HCT116 (cell line): ENCODE measurements at regions not wholly inside any gene's neighbourhood (a gene's known extent, or its start where the extent isn't known, plus 50 kb on each side); places are given as distances from the start of the nearest gene placed in this dataset.

ENCODE experiments used
- ATAC-seq: fragments of 200-7000 bp; cut with Tn5 transposase; 2 replicates; pipeline ENCODE4 v1.9.1; 2020; ENCODE audit warnings: mild to moderate bottlenecking, moderate library complexity
- BruUV-seq: library from RNA; stranded (reverse); fragments of 400-500 nt; replicated peaks from 2 replicates; lab custom pipeline; 2021; lab: Mats Ljungman, UMichigan
- CTCF ChIA-PET: fragments of 300-600 bp; sonication (Branson Sonifier 250); formaldehyde crosslinking; loops from one replicate; lab custom pipeline; 2021; ENCODE audit warnings: antibody characterized with exemption; lab: Charles Lee
- POLR2A ChIA-PET: fragments of 300-600, 350-600 bp; sonication (Branson Sonifier 250); formaldehyde crosslinking; loops from one replicate; lab custom pipeline; 2021; ENCODE audit warnings: antibody characterized with exemption; lab: Charles Lee
- RAD21 ChIA-PET, 2 experiments: fragments of 300-600 bp; sonication (Branson Sonifier 250); formaldehyde crosslinking; loops; one replicate each; lab custom pipeline; 2023; ENCODE audit warnings: low total read pairs in 2 of 2; ENCODE audit not compliant: uncharacterized antibody in 2 of 2, unreplicated experiment in 2 of 2, low non-redundant PET in 1 of 2; lab: Charles Lee
- DNase-seq: peaks from one replicate; pipeline ENCODE4 v3.0.0-alpha.2; 2010; ENCODE audit warnings: low read depth, low spot score
- H2AFZ ChIP-seq: fragments of 200-600 bp; shearing (Covaris generic), sonication (generic); 2 replicates; pipeline ENCODE4 v1.6.1; 2017; ENCODE audit warnings: low read depth, mixed run types, mixed read lengths, antibody characterized with exemption, low read length; ENCODE audit not compliant: poor library complexity, severe bottlenecking
- H3K27ac ChIP-seq: 2 replicates; pipeline ENCODE4 v1.5.1; 2012; ENCODE audit warnings: low read depth, low read length
- H3K27me3 ChIP-seq: fragments of 200-600 bp; sonication (generic); 2 replicates; pipeline ENCODE4 v1.6.1; 2016; ENCODE audit warnings: mixed run types, low read length, mixed read lengths; ENCODE audit not compliant: insufficient read depth
- H3K36me3 ChIP-seq, 2 experiments: fragments of 200-500 bp in 1 of 2; fragments of 200-600 bp in 1 of 2; sonication (Bioruptor generic) in 1 of 2; sonication (generic) in 1 of 2; 2 replicates each; pipeline versions ENCODE4 v1.5.1 to v1.6.1; 2014 to 2016; ENCODE audit warnings: low read length in 2 of 2, inconsistent platforms in 1 of 2, mixed read lengths in 1 of 2, mixed run types in 1 of 2; ENCODE audit not compliant: insufficient read depth in 2 of 2, control insufficient read depth in 1 of 2
- H3K4me1 ChIP-seq, 2 experiments: fragments of 200-600 bp in 1 of 2; sonication (generic) in 1 of 2; 2 replicates each; pipeline versions ENCODE4 v1.5.1 to v1.6.1; 2012 to 2017; ENCODE audit warnings: low read length in 2 of 2, inconsistent platforms in 1 of 2, mild to moderate bottlenecking in 1 of 2, mixed read lengths in 1 of 2, mixed run types in 1 of 2, moderate library complexity in 1 of 2; ENCODE audit not compliant: insufficient read depth in 2 of 2, control insufficient read depth in 1 of 2
- H3K4me2 ChIP-seq: fragments of 200-600 bp; sonication (generic); 2 replicates; pipeline ENCODE4 v1.6.1; 2017; ENCODE audit warnings: mixed run types, low read length, mixed read lengths
- H3K4me3 ChIP-seq, 2 experiments: fragments of 200-600 bp in 1 of 2; sonication (generic) in 1 of 2; replicated peaks in 1 of 2; 2 replicates each; pipeline ENCODE4 v1.5.1; 2011 to 2016; ENCODE audit warnings: low read length in 2 of 2, control low read depth in 1 of 2, low read depth in 1 of 2, mild to moderate bottlenecking in 1 of 2, mixed read lengths in 1 of 2, mixed run types in 1 of 2
- H3K79me2 ChIP-seq: fragments of 200-600 bp; sonication (generic); 2 replicates; pipeline ENCODE4 v1.6.1; 2017; ENCODE audit warnings: mild to moderate bottlenecking, mixed run types, low read length, moderate library complexity, mixed read lengths; ENCODE audit not compliant: insufficient read depth
- H3K9ac ChIP-seq: fragments of 200-600 bp; sonication (generic); 2 replicates; pipeline ENCODE4 v1.6.1; 2016; ENCODE audit warnings: low read length, mixed read lengths
- H3K9me2 ChIP-seq: fragments of 200-600 bp; sonication (generic), shearing (Covaris generic); 2 replicates; pipeline ENCODE4 v1.6.1; 2017; ENCODE audit warnings: mixed run types, mild to moderate bottlenecking, moderate library complexity; ENCODE audit not compliant: insufficient read depth
- H3K9me3 ChIP-seq, 2 experiments: fragments of 200-500 bp in 1 of 2; fragments of 200-600 bp in 1 of 2; sonication (Bioruptor generic) in 1 of 2; sonication (generic) in 1 of 2; 2 replicates each; pipeline ENCODE4 v1.6.1; 2014 to 2017; ENCODE audit warnings: low read length in 2 of 2, mixed read lengths in 2 of 2, inconsistent platforms in 1 of 2, low read depth in 1 of 2, mild to moderate bottlenecking in 1 of 2, mixed run types in 1 of 2, moderate library complexity in 1 of 2; ENCODE audit not compliant: control insufficient read depth in 1 of 2, insufficient read depth in 1 of 2
- H4K20me1 ChIP-seq: fragments of 200-600 bp; sonication (generic), shearing (Covaris generic); 2 replicates; pipeline ENCODE4 v1.6.1; 2017; ENCODE audit warnings: mixed run types, mild to moderate bottlenecking, moderate library complexity; ENCODE audit not compliant: insufficient read depth
- FOSL1 ChIP-seq: IDR thresholded peaks from 2 replicates; pipeline ENCODE4 v1.6.1; 2012; ENCODE audit warnings: low read depth
- SIN3A ChIP-seq: IDR thresholded peaks from 2 replicates; pipeline ENCODE4 v1.6.1; 2012; ENCODE audit warnings: low read depth
- SRF ChIP-seq: IDR thresholded peaks from 2 replicates; pipeline ENCODE4 v1.6.1; 2012; ENCODE audit warnings: low read depth
- intact Hi-C: fragments of 100-400 bp; cut with micrococcal nuclease; formaldehyde crosslinking; loops from 2 replicates; pipeline ENCODE4 v1.10.0; 2022
- TF ChIP-seq, protein P1 (sequence below): IDR thresholded peaks from 2 replicates; pipeline ENCODE4 v1.6.1; 2011; ENCODE audit warnings: mild to moderate bottlenecking, low read length, moderate library complexity; ENCODE audit not compliant: insufficient replicate concordance; ENCODE audit errors: extremely low read depth
- TF ChIP-seq, protein P2 (sequence below): IDR thresholded peaks from 2 replicates; pipeline ENCODE4 v1.6.1; 2012; ENCODE audit warnings: low read depth

GRCh38 chr4:41380511-41381157 is 123.9 kb downstream of the UCHL1 start (continued):
- TF ChIP-seq, protein P1, sequence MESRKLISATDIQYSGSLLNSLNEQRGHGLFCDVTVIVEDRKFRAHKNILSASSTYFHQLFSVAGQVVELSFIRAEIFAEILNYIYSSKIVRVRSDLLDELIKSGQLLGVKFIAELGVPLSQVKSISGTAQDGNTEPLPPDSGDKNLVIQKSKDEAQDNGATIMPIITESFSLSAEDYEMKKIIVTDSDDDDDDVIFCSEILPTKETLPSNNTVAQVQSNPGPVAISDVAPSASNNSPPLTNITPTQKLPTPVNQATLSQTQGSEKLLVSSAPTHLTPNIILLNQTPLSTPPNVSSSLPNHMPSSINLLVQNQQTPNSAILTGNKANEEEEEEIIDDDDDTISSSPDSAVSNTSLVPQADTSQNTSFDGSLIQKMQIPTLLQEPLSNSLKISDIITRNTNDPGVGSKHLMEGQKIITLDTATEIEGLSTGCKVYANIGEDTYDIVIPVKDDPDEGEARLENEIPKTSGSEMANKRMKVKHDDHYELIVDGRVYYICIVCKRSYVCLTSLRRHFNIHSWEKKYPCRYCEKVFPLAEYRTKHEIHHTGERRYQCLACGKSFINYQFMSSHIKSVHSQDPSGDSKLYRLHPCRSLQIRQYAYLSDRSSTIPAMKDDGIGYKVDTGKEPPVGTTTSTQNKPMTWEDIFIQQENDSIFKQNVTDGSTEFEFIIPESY = no peak

DNA sequence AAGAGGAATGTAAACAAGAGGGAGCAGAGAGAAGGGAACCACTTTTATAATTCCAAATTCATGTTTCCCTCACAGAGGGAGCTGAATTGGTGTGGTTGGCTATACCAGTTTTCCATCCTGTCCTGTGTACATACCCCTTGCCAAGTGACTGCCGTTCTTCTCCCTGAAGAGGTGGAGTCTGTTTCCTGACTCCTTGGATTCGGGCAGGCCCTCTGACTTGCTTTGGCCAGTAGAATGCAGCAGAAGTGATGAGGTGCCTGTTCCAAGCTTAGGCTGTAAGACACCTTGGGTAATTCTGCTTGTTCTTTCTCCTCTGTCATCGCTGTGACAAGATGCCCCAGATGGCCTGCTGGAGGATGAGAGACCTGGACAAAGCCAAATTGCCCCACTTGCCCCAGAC is 124.7 kb downstream of the UCHL1 start:
- intact Hi-C loops = no loop called here
- H3K9me2 ChIP-seq = no peaks in the 10 kb centered on the region
- TF ChIP-seq FOSL1 (no peak), SRF (no peak), SIN3A (no peak)
- TF ChIP-seq, protein P2, sequence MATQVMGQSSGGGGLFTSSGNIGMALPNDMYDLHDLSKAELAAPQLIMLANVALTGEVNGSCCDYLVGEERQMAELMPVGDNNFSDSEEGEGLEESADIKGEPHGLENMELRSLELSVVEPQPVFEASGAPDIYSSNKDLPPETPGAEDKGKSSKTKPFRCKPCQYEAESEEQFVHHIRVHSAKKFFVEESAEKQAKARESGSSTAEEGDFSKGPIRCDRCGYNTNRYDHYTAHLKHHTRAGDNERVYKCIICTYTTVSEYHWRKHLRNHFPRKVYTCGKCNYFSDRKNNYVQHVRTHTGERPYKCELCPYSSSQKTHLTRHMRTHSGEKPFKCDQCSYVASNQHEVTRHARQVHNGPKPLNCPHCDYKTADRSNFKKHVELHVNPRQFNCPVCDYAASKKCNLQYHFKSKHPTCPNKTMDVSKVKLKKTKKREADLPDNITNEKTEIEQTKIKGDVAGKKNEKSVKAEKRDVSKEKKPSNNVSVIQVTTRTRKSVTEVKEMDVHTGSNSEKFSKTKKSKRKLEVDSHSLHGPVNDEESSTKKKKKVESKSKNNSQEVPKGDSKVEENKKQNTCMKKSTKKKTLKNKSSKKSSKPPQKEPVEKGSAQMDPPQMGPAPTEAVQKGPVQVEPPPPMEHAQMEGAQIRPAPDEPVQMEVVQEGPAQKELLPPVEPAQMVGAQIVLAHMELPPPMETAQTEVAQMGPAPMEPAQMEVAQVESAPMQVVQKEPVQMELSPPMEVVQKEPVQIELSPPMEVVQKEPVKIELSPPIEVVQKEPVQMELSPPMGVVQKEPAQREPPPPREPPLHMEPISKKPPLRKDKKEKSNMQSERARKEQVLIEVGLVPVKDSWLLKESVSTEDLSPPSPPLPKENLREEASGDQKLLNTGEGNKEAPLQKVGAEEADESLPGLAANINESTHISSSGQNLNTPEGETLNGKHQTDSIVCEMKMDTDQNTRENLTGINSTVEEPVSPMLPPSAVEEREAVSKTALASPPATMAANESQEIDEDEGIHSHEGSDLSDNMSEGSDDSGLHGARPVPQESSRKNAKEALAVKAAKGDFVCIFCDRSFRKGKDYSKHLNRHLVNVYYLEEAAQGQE = no peak
- TF ChIP-seq, all 23 proteins: peak for 0
- H2AFZ ChIP-seq = no peak overlapping the region
- POLR2A ChIA-PET = no interaction called here
- H3K27me3 ChIP-seq = no peaks in the 10 kb centered on the region
- CTCF ChIA-PET = no interaction called here
- no peaks in the 10 kb centered on the region for H3K79me2 ChIP-seq
- H3K36me3 ChIP-seq = no peaks in the 10 kb centered on the region
- no peaks in the 10 kb centered on the region for H4K20me1 ChIP-seq
- H3K4me3 ChIP-seq = no peak overlapping the region
- BruUV-seq = no TSS peak
- no peaks in the 10 kb centered on the region for H3K4me1 ChIP-seq
- RAD21 ChIA-PET = no interaction called here
- no peaks in the 10 kb centered on the region; a peak in 1 of 4 replicates for H3K9me3 ChIP-seq
- no peak overlapping the region for H3K9ac ChIP-seq
- ATAC-seq = no peak
- no peak overlapping the region for H3K27ac ChIP-seq
- no peak overlapping the region for H3K4me2 ChIP-seq
- DNase-seq = no peak
